SK-N-SH treated with all-trans-retinoic acid at 6 μM for 48 hours (cell line): ENCODE measurements at regions not wholly inside any gene's neighbourhood (a gene's known extent, or its start where the extent isn't known, plus 50 kb on each side); places are given as distances from the start of the nearest gene placed in this dataset.

Experiments
- ATAC-seq: fragments of 200-7000 bp; cut with Tn5 transposase; 3 replicates; pipeline ENCODE4 v1.9.1; 2020; ENCODE audit warnings: mild to moderate bottlenecking, moderate library complexity
- ARNTL ChIP-seq: fragments of 450-650 bp; formaldehyde crosslinking; IDR thresholded peaks from 2 replicates; pipeline ENCODE4 v1.5.0; 2020; ENCODE audit warnings: low read depth, mild to moderate bottlenecking, moderate library complexity, borderline replicate concordance
- BACH2 ChIP-seq: fragments of 250-450 bp; sonication (Bioruptor Pico); IDR thresholded peaks from 2 replicates; pipeline ENCODE4 v1.9.0; 2021; ENCODE audit warnings: mild to moderate bottlenecking, borderline replicate concordance
- CSDC2 ChIP-seq: fragments of 250-450 bp; sonication (Bioruptor Pico); IDR thresholded peaks from 2 replicates; pipeline ENCODE4 v1.5.0; 2020; ENCODE audit warnings: mild to moderate bottlenecking, moderate library complexity
- ESRRG ChIP-seq: fragments of 250-450 bp; sonication (Bioruptor Pico); IDR thresholded peaks from 2 replicates; pipeline ENCODE4 v1.6.1; 2021; ENCODE audit warnings: mild to moderate bottlenecking
- GLIS3 ChIP-seq: fragments of 250-450 bp; sonication (Bioruptor Pico); IDR thresholded peaks from 2 replicates; pipeline ENCODE4 v1.5.0; 2020; ENCODE audit warnings: mild to moderate bottlenecking, moderate library complexity
- ISL1 ChIP-seq: fragments of 250-450 bp; sonication (Bioruptor Pico); IDR thresholded peaks from 2 replicates; pipeline ENCODE4 v2.1.2; 2022; ENCODE audit warnings: mild to moderate bottlenecking, moderate library complexity
- OSR1 ChIP-seq: fragments of 250-450 bp; sonication (Bioruptor Pico); IDR thresholded peaks from 2 replicates; pipeline ENCODE4 v1.8.0; 2022; ENCODE audit warnings: moderate library complexity, mild to moderate bottlenecking, inconsistent platforms
- PPARA ChIP-seq: fragments of 250-450 bp; sonication (Bioruptor Pico); IDR thresholded peaks from 2 replicates; pipeline ENCODE4 v1.5.0; 2020; ENCODE audit warnings: mild to moderate bottlenecking, borderline replicate concordance
- RARB ChIP-seq: fragments of 250-450 bp; sonication (Bioruptor Pico); IDR thresholded peaks from 2 replicates; pipeline ENCODE4 v1.8.0; 2021; ENCODE audit warnings: mild to moderate bottlenecking, moderate library complexity
- SNAI2 ChIP-seq: fragments of 250-450 bp; sonication (Bioruptor Pico); IDR thresholded peaks from 2 replicates; pipeline ENCODE4 v1.5.0; 2020; ENCODE audit warnings: mild to moderate bottlenecking, moderate library complexity
- TCF4 ChIP-seq: fragments of 250-450 bp; sonication (Bioruptor Pico); IDR thresholded peaks from 2 replicates; pipeline ENCODE4 v1.8.0; 2021; ENCODE audit warnings: mild to moderate bottlenecking, moderate library complexity, borderline replicate concordance
- ZC3H10 ChIP-seq: fragments of 250-450 bp; sonication (Bioruptor Pico); IDR thresholded peaks from 2 replicates; pipeline ENCODE4 v1.5.1; 2021; ENCODE audit warnings: mild to moderate bottlenecking, moderate library complexity
- ZFP30 ChIP-seq: fragments of 450-650 bp; formaldehyde crosslinking; IDR thresholded peaks from 2 replicates; pipeline ENCODE4 v1.5.0; 2022; ENCODE audit warnings: mild to moderate bottlenecking, moderate library complexity
- ZNF565 ChIP-seq: fragments of 450-650 bp; formaldehyde crosslinking; conservative IDR thresholded peaks from 2 replicates; pipeline ENCODE4 v1.5.0; 2020; ENCODE audit warnings: low read depth, mild to moderate bottlenecking, moderate library complexity
- ZNF70 ChIP-seq: fragments of 450-650 bp; formaldehyde crosslinking; IDR thresholded peaks from 2 replicates; pipeline ENCODE4 v1.5.0; 2020; ENCODE audit warnings: mild to moderate bottlenecking, moderate library complexity
- ZNF8 ChIP-seq: fragments of 450-650 bp; formaldehyde crosslinking; IDR thresholded peaks from 2 replicates; pipeline ENCODE4 v1.5.0; 2020; ENCODE audit warnings: mild to moderate bottlenecking, moderate library complexity
- TF ChIP-seq, protein P1 (sequence below): fragments of 250-450 bp; sonication (Bioruptor Pico); IDR thresholded peaks from 2 replicates; pipeline ENCODE4 v1.8.0; 2020; ENCODE audit warnings: mild to moderate bottlenecking, moderate library complexity, borderline replicate concordance
- TF ChIP-seq, protein P2 (sequence below): fragments of 250-450 bp; sonication (Bioruptor Pico); IDR thresholded peaks from 2 replicates; pipeline ENCODE4 v1.5.1; 2021; ENCODE audit warnings: mild to moderate bottlenecking, moderate library complexity
- TF ChIP-seq, protein P3 (sequence below): fragments of 250-450 bp; sonication (Bioruptor Pico); IDR thresholded peaks from 2 replicates; pipeline ENCODE4 v1.5.0; 2020; ENCODE audit warnings: mild to moderate bottlenecking, moderate library complexity

DNA sequence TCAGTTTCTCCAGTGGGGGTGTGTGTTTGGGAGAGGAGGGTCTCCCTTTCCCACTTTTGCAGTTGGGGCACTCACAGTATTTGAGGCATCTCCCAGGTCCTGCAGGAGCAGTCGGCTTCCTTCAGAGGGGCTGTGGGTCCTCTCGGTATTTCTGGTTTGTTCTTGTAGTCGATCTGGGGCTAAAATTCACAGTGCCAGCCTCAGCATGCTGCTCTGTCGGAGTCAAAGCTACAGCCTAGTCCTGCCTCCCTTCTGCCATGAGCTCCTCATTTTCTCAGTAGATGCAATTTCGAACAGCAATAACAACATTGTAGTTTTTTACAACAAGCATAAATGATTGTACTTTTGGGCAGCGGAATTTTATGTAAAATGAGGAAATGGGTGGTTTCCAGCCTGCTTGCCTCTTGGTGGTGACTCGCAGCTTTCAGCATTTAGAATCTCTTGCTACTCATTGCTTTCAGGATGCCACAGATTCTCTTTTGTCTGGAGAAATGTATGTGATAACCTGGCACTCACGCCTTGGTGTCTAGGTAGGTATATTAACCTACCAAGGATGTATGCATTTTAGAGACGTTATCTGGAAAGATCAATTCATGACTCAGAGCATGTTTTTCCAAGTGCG lies 82.4 kb upstream of the C21orf91 start (continued):
- no peak for TF ChIP-seq BACH2
- TF ChIP-seq, all 23 proteins: peak for 0

DNA sequence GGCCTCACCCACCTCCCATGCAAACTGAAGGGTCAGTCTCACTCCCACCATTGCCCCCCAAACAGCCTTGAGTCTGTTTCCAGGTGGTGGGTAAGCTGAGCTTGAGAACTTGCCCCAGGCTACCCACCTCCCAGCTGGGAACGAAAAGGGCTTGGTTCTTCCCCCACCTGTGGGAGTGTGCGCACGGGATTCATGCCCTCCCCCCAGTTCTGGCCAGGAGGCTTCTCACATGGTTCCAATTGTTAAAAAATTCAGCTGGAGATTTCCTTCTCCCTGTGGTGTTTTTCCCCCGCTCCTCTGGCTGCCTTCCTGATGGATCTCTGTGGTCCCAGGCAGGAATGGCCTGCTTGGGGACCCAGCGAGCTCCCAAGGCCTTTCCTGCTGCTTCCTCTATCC lies 81.8 kb upstream of the C21orf91 start:
- TF ChIP-seq, protein P1, sequence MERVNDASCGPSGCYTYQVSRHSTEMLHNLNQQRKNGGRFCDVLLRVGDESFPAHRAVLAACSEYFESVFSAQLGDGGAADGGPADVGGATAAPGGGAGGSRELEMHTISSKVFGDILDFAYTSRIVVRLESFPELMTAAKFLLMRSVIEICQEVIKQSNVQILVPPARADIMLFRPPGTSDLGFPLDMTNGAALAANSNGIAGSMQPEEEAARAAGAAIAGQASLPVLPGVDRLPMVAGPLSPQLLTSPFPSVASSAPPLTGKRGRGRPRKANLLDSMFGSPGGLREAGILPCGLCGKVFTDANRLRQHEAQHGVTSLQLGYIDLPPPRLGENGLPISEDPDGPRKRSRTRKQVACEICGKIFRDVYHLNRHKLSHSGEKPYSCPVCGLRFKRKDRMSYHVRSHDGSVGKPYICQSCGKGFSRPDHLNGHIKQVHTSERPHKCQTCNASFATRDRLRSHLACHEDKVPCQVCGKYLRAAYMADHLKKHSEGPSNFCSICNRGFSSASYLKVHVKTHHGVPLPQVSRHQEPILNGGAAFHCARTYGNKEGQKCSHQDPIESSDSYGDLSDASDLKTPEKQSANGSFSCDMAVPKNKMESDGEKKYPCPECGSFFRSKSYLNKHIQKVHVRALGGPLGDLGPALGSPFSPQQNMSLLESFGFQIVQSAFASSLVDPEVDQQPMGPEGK (CRISPR knock-in tag): no peak
- TF ChIP-seq TCF4 (CRISPR knock-in tag) (no peak), ESRRG (CRISPR knock-in tag) (no peak), BACH2 (no peak), ZNF8 (CRISPR knock-in tag) (no peak)
- no peak for ATAC-seq

DNA sequence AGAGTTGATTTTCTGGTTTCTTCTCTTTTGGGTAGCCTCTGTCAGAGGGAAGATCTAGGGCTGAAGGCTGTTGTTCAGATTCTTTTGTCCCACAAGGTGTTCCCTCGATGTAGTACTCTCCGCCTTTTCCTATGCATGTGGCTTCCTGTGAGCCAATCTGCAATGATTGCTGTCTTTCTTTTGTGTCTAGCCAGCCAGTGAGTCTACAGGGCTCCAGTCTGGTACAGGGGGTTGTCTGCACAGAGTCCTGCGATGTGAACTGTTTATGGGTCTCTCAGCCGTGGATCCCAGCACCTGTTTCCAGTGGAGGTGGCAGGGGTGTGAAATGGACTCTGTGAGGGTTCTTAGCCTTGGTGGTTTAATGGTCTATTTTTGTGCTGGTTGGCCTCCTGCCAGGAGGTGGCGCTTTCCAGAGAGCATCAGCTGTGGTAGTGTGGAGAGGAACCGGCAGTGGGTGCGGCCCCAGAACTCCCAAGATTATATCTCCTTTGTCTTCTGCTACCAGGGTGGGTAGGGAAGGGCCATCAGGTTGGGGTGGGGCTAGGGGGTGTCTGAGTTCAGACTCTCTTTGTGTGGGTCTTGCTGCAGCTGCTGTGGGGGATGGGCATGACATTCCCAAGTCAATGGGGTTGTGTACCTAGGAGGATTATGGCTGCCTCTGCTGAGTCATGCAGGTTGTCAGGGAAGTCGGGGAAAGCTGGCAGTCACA lies 81.3 kb upstream of the C21orf91 start:
- ATAC-seq: no peak
- TF ChIP-seq ISL1 (CRISPR knock-in tag) (no peak), TCF4 (CRISPR knock-in tag) (no peak), ZNF8 (CRISPR knock-in tag) (no peak), ARNTL (CRISPR knock-in tag) (no peak), GLIS3 (CRISPR knock-in tag) (no peak)
- TF ChIP-seq, protein P2, sequence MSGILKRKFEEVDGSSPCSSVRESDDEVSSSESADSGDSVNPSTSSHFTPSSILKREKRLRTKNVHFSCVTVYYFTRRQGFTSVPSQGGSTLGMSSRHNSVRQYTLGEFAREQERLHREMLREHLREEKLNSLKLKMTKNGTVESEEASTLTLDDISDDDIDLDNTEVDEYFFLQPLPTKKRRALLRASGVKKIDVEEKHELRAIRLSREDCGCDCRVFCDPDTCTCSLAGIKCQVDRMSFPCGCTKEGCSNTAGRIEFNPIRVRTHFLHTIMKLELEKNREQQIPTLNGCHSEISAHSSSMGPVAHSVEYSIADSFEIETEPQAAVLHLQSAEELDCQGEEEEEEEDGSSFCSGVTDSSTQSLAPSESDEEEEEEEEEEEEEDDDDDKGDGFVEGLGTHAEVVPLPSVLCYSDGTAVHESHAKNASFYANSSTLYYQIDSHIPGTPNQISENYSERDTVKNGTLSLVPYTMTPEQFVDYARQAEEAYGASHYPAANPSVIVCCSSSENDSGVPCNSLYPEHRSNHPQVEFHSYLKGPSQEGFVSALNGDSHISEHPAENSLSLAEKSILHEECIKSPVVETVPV (CRISPR knock-in tag): no peak

DNA sequence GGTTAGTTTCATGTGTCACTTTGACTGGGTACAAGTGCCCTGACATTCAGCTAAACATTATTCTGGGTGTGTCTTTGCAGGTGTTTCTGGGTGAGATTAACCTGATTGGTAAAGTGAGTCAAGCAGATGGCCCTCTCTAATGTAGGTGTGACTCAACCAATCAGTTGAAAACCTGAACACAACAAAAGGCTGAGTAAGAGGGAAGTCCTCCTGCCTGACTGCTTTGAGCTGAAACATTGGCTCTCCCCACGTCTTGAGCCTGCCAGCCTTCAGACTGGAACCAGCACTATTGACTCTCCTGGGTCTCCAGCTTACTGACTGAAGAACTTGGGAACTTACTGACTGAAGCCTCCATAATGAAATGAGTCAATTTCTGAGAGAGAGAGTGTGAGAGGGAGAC lies 70.0 kb upstream of the C21orf91 start:
- ATAC-seq: no peak
- TF ChIP-seq ZNF8 (CRISPR knock-in tag) (no peak), PPARA (no peak), ZC3H10 (CRISPR knock-in tag) (no peak), ZNF70 (no peak), BACH2 (no peak), ISL1 (CRISPR knock-in tag) (no peak), ZNF565 (CRISPR knock-in tag) (no peak), OSR1 (CRISPR knock-in tag) (no peak), ZFP30 (CRISPR knock-in tag) (no peak), SNAI2 (CRISPR knock-in tag) (no peak), TCF4 (CRISPR knock-in tag) (no peak), RARB (no peak), ESRRG (CRISPR knock-in tag) (no peak), CSDC2 (no peak)
- TF ChIP-seq, protein P2 (CRISPR knock-in tag): no peak
- TF ChIP-seq, protein P1 (CRISPR knock-in tag): no peak
- TF ChIP-seq, protein P3, sequence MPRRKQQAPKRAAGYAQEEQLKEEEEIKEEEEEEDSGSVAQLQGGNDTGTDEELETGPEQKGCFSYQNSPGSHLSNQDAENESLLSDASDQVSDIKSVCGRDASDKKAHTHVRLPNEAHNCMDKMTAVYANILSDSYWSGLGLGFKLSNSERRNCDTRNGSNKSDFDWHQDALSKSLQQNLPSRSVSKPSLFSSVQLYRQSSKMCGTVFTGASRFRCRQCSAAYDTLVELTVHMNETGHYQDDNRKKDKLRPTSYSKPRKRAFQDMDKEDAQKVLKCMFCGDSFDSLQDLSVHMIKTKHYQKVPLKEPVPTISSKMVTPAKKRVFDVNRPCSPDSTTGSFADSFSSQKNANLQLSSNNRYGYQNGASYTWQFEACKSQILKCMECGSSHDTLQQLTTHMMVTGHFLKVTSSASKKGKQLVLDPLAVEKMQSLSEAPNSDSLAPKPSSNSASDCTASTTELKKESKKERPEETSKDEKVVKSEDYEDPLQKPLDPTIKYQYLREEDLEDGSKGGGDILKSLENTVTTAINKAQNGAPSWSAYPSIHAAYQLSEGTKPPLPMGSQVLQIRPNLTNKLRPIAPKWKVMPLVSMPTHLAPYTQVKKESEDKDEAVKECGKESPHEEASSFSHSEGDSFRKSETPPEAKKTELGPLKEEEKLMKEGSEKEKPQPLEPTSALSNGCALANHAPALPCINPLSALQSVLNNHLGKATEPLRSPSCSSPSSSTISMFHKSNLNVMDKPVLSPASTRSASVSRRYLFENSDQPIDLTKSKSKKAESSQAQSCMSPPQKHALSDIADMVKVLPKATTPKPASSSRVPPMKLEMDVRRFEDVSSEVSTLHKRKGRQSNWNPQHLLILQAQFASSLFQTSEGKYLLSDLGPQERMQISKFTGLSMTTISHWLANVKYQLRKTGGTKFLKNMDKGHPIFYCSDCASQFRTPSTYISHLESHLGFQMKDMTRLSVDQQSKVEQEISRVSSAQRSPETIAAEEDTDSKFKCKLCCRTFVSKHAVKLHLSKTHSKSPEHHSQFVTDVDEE (CRISPR knock-in tag): no peak
